ENCODE measurements at regions not wholly inside any gene's neighbourhood (a gene's known extent, or its start where the extent isn't known, plus 50 kb on each side); places are given as distances from the start of the nearest gene placed in this dataset.

DNA sequence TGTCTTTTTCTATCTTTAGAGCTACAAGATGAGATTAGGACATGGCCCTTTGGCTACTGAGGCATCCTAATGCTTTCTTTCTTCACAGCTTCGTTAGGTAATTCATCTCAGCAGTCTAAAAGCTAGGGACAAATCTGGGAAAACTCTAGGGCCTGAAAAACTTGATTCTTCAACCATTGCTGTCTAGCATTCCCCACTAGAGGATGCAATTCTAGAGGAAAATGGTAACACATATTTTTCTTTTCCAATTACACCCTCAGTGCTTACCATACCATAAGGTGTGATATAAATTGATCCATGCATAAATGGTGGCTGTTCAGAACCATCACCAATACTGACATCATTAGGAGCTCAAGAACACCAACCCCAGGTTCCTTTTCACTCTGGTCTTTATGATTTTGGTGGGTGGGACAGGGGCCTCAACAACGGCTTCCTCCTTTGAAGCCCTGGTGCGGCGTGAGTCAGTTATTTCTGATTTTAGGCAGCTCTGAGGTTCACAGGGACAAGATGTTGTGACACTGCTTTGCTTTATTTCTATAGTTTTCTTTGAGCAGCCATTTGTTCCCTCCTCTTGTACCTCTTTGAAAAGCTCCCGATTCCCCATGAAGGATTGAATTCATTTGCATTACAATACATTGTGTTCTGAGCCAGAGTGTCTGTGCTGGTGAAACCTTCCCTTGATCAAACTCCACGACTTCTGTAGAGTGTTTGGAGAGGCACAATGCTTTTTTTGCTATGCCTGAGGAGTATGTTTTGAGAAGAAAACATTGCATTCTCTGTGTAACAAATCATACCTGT, 526.0 kb upstream of the TRPC7 start:
- BruUV-seq (replicated peaks): no TSS peak
- no peaks in the 10 kb centered on the region for H3K79me2 ChIP-seq (ENCODE audit: control insufficient read depth, insufficient read depth, low read length)
- no peak overlapping the region for H3K9ac ChIP-seq (ENCODE audit: control insufficient read depth, insufficient read depth, low read length)
- ChIA-PET SMC1A (ENCODE audit: uncharacterized antibody, unreplicated experiment) (no interaction called here), POLR2A (no interaction called here), CTCF (interaction anchor here (0.7 kb wide), 1 partner anchor 77 kb away, joined by 3 read pairs; no protein-coding TSS in a partner anchor), RAD21 (ENCODE audit: unreplicated experiment) (no interaction called here)
- H3K27ac ChIP-seq (ENCODE audit: control insufficient read depth, insufficient read depth): no peak overlapping the region
- H3K4me3 ChIP-seq: no peak overlapping the region
- no peaks in the 10 kb centered on the region for H3K4me1 ChIP-seq (ENCODE audit: control insufficient read depth, insufficient read depth, low read length)
- H3K9me3 ChIP-seq (replicated peaks; ENCODE audit: control insufficient read depth, insufficient read depth, low read length): no peaks in the 10 kb centered on the region
- H3K27me3 ChIP-seq (replicated peaks in 1 of 2; ENCODE audit: control insufficient read depth in 2 of 2, insufficient read depth in 2 of 2, low read length in 1 of 2): no peaks in the 10 kb centered on the region
- 42% methylated on average over 6 of the region's 6 CpGs for WGBS (ENCODE audit: insufficient coverage, insufficient replicate concordance, low lambda C conversion rate, missing lambda C conversion rate)
- FAIRE-seq (no peak), DNase-seq (ENCODE audit: low read depth, low spot score) (no peak), ATAC-seq (no peak)
- H4K20me1 ChIP-seq (ENCODE audit: control insufficient read depth, insufficient read depth): no peaks in the 10 kb centered on the region
- in situ Hi-C loops (cut with MboI) (no loop called here), intact Hi-C loops (cut with micrococcal nuclease; ENCODE audit: unreplicated experiment) (no loop called here)
- no peak overlapping the region for H2AFZ ChIP-seq (ENCODE audit: control insufficient read depth, low read depth, low read length)
- H3K4me2 ChIP-seq (ENCODE audit: control insufficient read depth, insufficient read depth): no peak overlapping the region
- no peaks in the 10 kb centered on the region for H3K36me3 ChIP-seq (ENCODE audit: control insufficient read depth in 2 of 2, insufficient read depth in 2 of 2, low read length in 1 of 2)
- TF ChIP-seq IRF4 (IDR thresholded peaks at IDR 0.05; ENCODE audit: low read depth, low read length) (no peak), SREBF2 (IDR thresholded peaks at IDR 0.05; ENCODE audit: low read length) (no peak), MXI1 (IDR thresholded peaks at IDR 0.05; ENCODE audit: low read depth, low read length) (no peak), CBX5 (IDR thresholded peaks at IDR 0.05; ENCODE audit: low read depth) (no peak), RELA (IDR thresholded peaks at IDR 0.05; ENCODE audit: borderline replicate concordance, partially characterized antibody) (no peak), HDGF (IDR thresholded peaks at IDR 0.05) (no peak), ZNF274 (IDR thresholded peaks at IDR 0.05; ENCODE audit: insufficient read depth, insufficient read length) (no peak), RFX5 (IDR thresholded peaks at IDR 0.05; ENCODE audit: low read depth, low read length) (no peak), NFIC (IDR thresholded peaks at IDR 0.05; ENCODE audit: low read depth, low read length) (no peak), CREB1 (IDR thresholded peaks at IDR 0.05; ENCODE audit: low read depth) (no peak)
- TF ChIP-seq, protein P1, sequence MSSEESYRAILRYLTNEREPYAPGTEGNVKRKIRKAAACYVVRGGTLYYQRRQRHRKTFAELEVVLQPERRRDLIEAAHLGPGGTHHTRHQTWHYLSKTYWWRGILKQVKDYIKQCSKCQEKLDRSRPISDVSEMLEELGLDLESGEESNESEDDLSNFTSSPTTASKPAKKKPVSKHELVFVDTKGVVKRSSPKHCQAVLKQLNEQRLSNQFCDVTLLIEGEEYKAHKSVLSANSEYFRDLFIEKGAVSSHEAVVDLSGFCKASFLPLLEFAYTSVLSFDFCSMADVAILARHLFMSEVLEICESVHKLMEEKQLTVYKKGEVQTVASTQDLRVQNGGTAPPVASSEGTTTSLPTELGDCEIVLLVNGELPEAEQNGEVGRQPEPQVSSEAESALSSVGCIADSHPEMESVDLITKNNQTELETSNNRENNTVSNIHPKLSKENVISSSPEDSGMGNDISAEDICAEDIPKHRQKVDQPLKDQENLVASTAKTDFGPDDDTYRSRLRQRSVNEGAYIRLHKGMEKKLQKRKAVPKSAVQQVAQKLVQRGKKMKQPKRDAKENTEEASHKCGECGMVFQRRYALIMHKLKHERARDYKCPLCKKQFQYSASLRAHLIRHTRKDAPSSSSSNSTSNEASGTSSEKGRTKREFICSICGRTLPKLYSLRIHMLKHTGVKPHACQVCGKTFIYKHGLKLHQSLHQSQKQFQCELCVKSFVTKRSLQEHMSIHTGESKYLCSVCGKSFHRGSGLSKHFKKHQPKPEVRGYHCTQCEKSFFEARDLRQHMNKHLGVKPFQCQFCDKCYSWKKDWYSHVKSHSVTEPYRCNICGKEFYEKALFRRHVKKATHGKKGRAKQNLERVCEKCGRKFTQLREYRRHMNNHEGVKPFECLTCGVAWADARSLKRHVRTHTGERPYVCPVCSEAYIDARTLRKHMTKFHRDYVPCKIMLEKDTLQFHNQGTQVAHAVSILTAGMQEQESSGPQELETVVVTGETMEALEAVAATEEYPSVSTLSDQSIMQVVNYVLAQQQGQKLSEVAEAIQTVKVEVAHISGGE (CRISPR knock-in tag; IDR thresholded peaks at IDR 0.05): no peak
- TF ChIP-seq, protein P2, sequence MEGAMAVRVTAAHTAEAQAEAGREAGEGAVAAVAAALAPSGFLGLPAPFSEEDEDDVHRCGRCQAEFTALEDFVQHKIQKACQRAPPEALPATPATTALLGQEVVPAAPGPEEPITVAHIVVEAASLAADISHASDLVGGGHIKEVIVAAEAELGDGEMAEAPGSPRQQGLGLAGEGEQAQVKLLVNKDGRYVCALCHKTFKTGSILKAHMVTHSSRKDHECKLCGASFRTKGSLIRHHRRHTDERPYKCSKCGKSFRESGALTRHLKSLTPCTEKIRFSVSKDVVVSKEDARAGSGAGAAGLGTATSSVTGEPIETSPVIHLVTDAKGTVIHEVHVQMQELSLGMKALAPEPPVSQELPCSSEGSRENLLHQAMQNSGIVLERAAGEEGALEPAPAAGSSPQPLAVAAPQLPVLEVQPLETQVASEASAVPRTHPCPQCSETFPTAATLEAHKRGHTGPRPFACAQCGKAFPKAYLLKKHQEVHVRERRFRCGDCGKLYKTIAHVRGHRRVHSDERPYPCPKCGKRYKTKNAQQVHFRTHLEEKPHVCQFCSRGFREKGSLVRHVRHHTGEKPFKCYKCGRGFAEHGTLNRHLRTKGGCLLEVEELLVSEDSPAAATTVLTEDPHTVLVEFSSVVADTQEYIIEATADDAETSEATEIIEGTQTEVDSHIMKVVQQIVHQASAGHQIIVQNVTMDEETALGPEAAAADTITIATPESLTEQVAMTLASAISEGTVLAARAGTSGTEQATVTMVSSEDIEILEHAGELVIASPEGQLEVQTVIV (IDR thresholded peaks at IDR 0.05; ENCODE audit: borderline replicate concordance, partially characterized antibody): no peak
- TF ChIP-seq, protein P3, sequence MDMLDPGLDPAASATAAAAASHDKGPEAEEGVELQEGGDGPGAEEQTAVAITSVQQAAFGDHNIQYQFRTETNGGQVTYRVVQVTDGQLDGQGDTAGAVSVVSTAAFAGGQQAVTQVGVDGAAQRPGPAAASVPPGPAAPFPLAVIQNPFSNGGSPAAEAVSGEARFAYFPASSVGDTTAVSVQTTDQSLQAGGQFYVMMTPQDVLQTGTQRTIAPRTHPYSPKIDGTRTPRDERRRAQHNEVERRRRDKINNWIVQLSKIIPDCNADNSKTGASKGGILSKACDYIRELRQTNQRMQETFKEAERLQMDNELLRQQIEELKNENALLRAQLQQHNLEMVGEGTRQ (IDR thresholded peaks at IDR 0.05; ENCODE audit: borderline replicate concordance, low read depth, low read length): no peak
- TF ChIP-seq, protein P4, sequence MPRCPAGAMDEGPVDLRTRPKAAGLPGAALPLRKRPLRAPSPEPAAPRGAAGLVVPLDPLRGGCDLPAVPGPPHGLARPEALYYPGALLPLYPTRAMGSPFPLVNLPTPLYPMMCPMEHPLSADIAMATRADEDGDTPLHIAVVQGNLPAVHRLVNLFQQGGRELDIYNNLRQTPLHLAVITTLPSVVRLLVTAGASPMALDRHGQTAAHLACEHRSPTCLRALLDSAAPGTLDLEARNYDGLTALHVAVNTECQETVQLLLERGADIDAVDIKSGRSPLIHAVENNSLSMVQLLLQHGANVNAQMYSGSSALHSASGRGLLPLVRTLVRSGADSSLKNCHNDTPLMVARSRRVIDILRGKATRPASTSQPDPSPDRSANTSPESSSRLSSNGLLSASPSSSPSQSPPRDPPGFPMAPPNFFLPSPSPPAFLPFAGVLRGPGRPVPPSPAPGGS (IDR thresholded peaks at IDR 0.05; ENCODE audit: borderline replicate concordance, insufficient read depth, low read depth, low read length, poor library complexity, severe bottlenecking): no peak
- TF ChIP-seq, protein P5, sequence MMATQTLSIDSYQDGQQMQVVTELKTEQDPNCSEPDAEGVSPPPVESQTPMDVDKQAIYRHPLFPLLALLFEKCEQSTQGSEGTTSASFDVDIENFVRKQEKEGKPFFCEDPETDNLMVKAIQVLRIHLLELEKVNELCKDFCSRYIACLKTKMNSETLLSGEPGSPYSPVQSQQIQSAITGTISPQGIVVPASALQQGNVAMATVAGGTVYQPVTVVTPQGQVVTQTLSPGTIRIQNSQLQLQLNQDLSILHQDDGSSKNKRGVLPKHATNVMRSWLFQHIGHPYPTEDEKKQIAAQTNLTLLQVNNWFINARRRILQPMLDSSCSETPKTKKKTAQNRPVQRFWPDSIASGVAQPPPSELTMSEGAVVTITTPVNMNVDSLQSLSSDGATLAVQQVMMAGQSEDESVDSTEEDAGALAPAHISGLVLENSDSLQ (IDR thresholded peaks at IDR 0.05): no peak

All from GM12878 (cell line).